Parathyroid adenoma (tissue), 2 donors: ENCODE measurements at regions not wholly inside any gene's neighbourhood (a gene's known extent, or its start where the extent isn't known, plus 50 kb on each side); places are given as distances from the start of the nearest gene placed in this dataset.

Experiments
- H2AFZ ChIP-seq: fragments of 300-600 bp; sonication (generic); one replicate; pipeline ENCODE4 v1.7.0; 2017; ENCODE audit warnings: antibody characterized with exemption, mild to moderate bottlenecking
- H3K27ac ChIP-seq: fragments of 300-600 bp; sonication (generic); one replicate; pipeline ENCODE4 v1.7.0; 2017
- H3K27me3 ChIP-seq: fragments of 300-600 bp; sonication (generic); one replicate; pipeline ENCODE4 v1.7.0; 2017; ENCODE audit warnings: low read length; ENCODE audit not compliant: control insufficient read depth, insufficient read depth
- H3K36me3 ChIP-seq: fragments of 300-600 bp; sonication (generic); one replicate; pipeline ENCODE4 v1.7.0; 2017; ENCODE audit warnings: low read length; ENCODE audit not compliant: control insufficient read depth, insufficient read depth
- H3K4me1 ChIP-seq: fragments of 300-600 bp; sonication (generic); one replicate; pipeline ENCODE4 v1.7.0; 2017; ENCODE audit warnings: control low read depth
- H3K4me2 ChIP-seq: fragments of 300-600 bp; sonication (generic); one replicate; pipeline ENCODE4 v1.7.0; 2017; ENCODE audit warnings: low read length
- H3K4me3 ChIP-seq: fragments of 300-600 bp; sonication (generic); one replicate; pipeline ENCODE4 v1.7.0; 2017; ENCODE audit warnings: low read depth, low read length
- H3K79me2 ChIP-seq: fragments of 300-600 bp; sonication (generic); one replicate; pipeline ENCODE4 v1.7.0; 2017; ENCODE audit warnings: control low read depth
- H3K9ac ChIP-seq: fragments of 300-600 bp; sonication (generic); one replicate; pipeline ENCODE4 v1.7.0; 2017; ENCODE audit warnings: mild to moderate bottlenecking
- H3K9me3 ChIP-seq: fragments of 300-600 bp; sonication (generic); one replicate; pipeline ENCODE4 v1.7.0; 2017; ENCODE audit warnings: low read length; ENCODE audit not compliant: control insufficient read depth
- CTCF ChIP-seq: fragments of 300-600 bp; sonication (generic); IDR thresholded peaks from one replicate; pipeline ENCODE4 v1.7.0; 2017; ENCODE audit warnings: antibody characterized with exemption, mild to moderate bottlenecking
- donor health status: primary hyperparathyroidism.

- Histone ChIP-seq H3K4me1 (no peaks in the 10 kb centered on the region), H2AFZ (no peak overlapping the region), H3K4me2 (no peak overlapping the region), H3K9ac (no peak overlapping the region), H3K36me3 (no peaks in the 10 kb centered on the region), H3K79me2 (no peaks in the 10 kb centered on the region), H3K27me3 (no peaks in the 10 kb centered on the region), H3K27ac (no peak overlapping the region), H3K4me3 (no peak overlapping the region), H3K9me3 (no peaks in the 10 kb centered on the region)
- no peak for TF ChIP-seq CTCF
These were observed 125.0 kb upstream of the FUT8 start for GRCh38 chr14:65287264-65288131.

- Histone ChIP-seq H3K36me3 (no peaks in the 10 kb centered on the region), H3K4me3 (no peak overlapping the region), H3K4me1 (no peaks in the 10 kb centered on the region), H3K27ac (no peak overlapping the region), H3K9ac (no peak overlapping the region), H3K9me3 (no peaks in the 10 kb centered on the region), H2AFZ (no peak overlapping the region), H3K4me2 (no peak overlapping the region), H3K27me3 (no peaks in the 10 kb centered on the region), H3K79me2 (no peaks in the 10 kb centered on the region)
- no peak for TF ChIP-seq CTCF
These were observed 121.7 kb upstream of the FUT8 start for GRCh38 chr14:65290830-65291229.

- Histone ChIP-seq H3K36me3 (no peaks in the 10 kb centered on the region), H3K4me1 (no peaks in the 10 kb centered on the region), H3K9me3 (no peaks in the 10 kb centered on the region), H3K27me3 (no peaks in the 10 kb centered on the region), H3K79me2 (no peaks in the 10 kb centered on the region), H3K4me2 (no peak overlapping the region), H3K4me3 (no peak overlapping the region), H3K9ac (no peak overlapping the region), H3K27ac (no peak overlapping the region), H2AFZ (no peak overlapping the region)
- TF ChIP-seq CTCF = no peak
These were observed 121.0 kb upstream of the FUT8 start for GRCh38 chr14:65291531-65291930.

- Histone ChIP-seq H3K27ac (no peak overlapping the region), H3K4me2 (no peak overlapping the region), H3K4me3 (no peak overlapping the region)
These were observed 117.7 kb upstream of the FUT8 start for GRCh38 chr14:65294816-65295215.

More at GRCh38 chr14:65294816-65295215, 117.7 kb upstream of the FUT8 start:
- Histone ChIP-seq H3K27me3 (no peaks in the 10 kb centered on the region), H2AFZ (no peak overlapping the region), H3K79me2 (no peaks in the 10 kb centered on the region), H3K36me3 (no peaks in the 10 kb centered on the region), H3K9me3 (no peaks in the 10 kb centered on the region), H3K9ac (no peak overlapping the region), H3K4me1 (no peaks in the 10 kb centered on the region)
- no peak for TF ChIP-seq CTCF
